GM12865 (cell line): ENCODE measurements at regions not wholly inside any gene's neighbourhood (a gene's known extent, or its start where the extent isn't known, plus 50 kb on each side); places are given as distances from the start of the nearest gene placed in this dataset.

ENCODE experiments used
- DNase-seq: peaks from one replicate; pipeline ENCODE4 v3.0.0; 2010; ENCODE audit warnings: low read depth
- H3K4me3 ChIP-seq: 2 replicates; pipeline ENCODE4 v1.5.1; 2011; ENCODE audit warnings: mild to moderate bottlenecking, low read depth, low read length, control low read depth
- CTCF ChIP-seq: IDR thresholded peaks from 2 replicates; pipeline ENCODE4 v1.5.1; 2011; ENCODE audit warnings: low read length, control low read depth, low read depth, inconsistent platforms; ENCODE audit not compliant: insufficient read depth; ENCODE audit errors: missing control alignments

GRCh38 chr12:83960767-83961166, 951.8 kb downstream of the SLC6A15 start:
- DNase-seq: no peak
- no peak for TF ChIP-seq CTCF
- no peak overlapping the region for H3K4me3 ChIP-seq

- DNase-seq: peak; percentile 16
- no peak overlapping the region for H3K4me3 ChIP-seq
- no peak for TF ChIP-seq CTCF
Observed at GRCh38 chr12:83958997-83959396, 953.6 kb downstream of the SLC6A15 start.

GRCh38 chr12:83954956-83955601, 957.5 kb downstream of the SLC6A15 start:
- no peak for TF ChIP-seq CTCF
- no peak overlapping the region for H3K4me3 ChIP-seq
- peak; percentile 15 for DNase-seq

DNA sequence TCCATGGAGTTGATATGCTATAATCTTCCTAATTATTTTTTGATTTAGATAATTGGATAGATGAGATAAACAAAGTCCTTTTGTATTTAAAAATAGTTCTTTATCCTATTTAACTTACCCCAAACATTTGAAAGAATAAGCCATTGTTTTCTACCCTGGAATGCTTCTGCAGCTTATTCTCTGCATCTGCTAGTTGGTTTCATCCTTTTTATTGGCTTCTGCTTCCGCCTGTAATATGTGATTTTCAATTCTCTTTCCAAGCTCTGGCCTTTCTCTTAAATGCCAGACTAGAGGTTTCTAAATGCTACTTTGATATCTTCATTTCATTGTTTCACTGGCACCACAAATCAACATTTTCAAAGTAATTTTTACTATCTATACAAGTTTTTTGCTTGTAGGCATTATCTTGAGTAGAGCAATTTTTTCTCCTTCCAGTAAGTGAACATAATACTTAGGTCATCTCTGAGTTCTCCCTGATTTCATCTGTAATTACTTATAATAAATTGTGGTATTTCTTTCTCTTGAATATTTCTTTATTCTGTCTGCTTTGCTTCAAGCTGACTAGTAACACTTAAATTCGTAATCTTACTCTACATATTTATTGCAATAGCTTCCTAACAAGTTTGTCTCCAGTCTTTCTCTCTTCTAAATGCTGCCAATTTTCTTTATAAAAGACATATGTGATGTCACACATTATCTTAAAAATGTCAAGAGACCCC, 958.4 kb downstream of the SLC6A15 start:
- H3K4me3 ChIP-seq: no peak overlapping the region
- DNase-seq: no peak
- TF ChIP-seq CTCF: no peak

- DNase-seq: no peak
- TF ChIP-seq CTCF: no peak
- H3K4me3 ChIP-seq: no peak overlapping the region
Observed at GRCh38 chr12:83945871-83946270, 966.7 kb downstream of the SLC6A15 start.

GRCh38 chr12:83939718-83940117, 972.9 kb downstream of the SLC6A15 start:
- TF ChIP-seq CTCF: no peak
- H3K4me3 ChIP-seq: no peak overlapping the region
- DNase-seq: no peak
